ENCODE measurements at regions not wholly inside any gene's neighbourhood (a gene's known extent, or its start where the extent isn't known, plus 50 kb on each side); places are given as distances from the start of the nearest gene placed in this dataset.
A peak's percentile ranks its signal among the peaks of the same experiment; 100 is the strongest.

DNA sequence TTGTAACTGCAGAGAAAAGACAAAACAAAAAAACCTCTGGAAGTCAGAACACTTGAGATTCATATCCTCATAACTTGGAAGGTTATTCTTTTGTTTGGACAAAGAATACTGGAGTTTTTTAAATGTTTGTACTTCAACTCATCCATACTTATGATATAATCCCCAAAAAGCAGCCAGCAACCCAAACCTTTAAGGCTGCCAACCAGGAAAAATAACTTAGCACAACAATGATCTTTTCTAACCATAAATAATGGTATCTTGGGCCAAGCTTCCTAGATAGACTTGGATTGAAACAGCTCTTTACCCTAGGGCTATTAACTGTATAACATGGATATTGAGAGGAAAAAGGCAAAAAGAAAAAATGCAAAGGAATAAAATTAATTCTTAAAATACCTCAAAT is 335.1 kb downstream of the LTN1 start:
- peaks cover 6% of the 10 kb centered on the region for H3K9me3 Mint-ChIP-seq
- DNase-seq (no peak), ATAC-seq (ENCODE audit: low read depth) (no peak)
- H3K27ac Mint-ChIP-seq = no peak overlapping the region
- no peaks in the 10 kb centered on the region for H3K36me3 Mint-ChIP-seq
- H3K4me3 Mint-ChIP-seq = no peak overlapping the region
- H3K4me1 Mint-ChIP-seq = peaks cover 2% of the 10 kb centered on the region
- POLR2A ChIA-PET = no interaction called here
- peaks cover 2% of the 10 kb centered on the region for H3K27me3 Mint-ChIP-seq

DNA sequence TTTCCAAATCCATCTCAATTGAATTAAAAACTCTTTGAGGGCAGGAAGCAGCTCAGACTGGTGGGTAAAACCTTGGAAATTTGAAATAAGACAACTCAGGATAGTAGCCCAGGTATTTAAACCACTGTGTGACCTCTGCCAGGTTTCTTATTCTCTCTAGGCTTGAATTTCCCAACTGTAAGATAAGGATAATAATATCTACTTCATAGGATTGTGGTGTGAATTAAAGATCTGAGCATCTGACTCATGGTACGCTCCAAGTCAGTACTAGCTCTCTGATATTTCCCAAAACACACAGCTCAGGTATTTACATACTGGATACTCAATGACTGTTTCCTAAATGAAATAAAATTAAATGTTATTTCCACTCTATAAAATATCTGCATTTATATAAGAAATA is 337.2 kb downstream of the LTN1 start:
- Mint-ChIP-seq H3K4me1 (peaks cover 2% of the 10 kb centered on the region), H3K9me3 (peaks cover 5% of the 10 kb centered on the region), H3K27ac (no peak overlapping the region), H3K36me3 (no peaks in the 10 kb centered on the region), H3K27me3 (no peaks in the 10 kb centered on the region), H3K4me3 (no peak overlapping the region)
- ATAC-seq (ENCODE audit: low read depth) = no peak
- DNase-seq = no peak
- POLR2A ChIA-PET = no interaction called here

DNA sequence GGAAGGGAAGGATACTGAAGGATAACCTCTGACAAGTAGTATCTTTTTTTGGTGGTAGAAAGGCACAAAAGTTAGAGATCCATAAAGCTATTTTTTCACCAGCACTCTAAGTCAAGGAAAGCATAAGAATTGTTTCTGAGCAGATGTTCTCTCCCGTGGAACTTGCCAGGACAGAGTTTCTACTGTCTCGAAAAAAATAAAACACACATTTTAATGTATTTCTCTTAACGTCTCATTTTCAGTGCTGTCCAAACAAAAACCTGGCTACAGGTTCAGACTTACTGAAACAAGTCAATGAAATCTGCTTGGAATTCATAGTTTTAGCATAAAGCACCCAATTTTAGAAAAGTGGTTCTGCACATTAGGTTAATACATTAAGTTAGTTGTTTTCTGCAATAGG is 338.3 kb downstream of the LTN1 start:
- no peaks in the 10 kb centered on the region for H3K36me3 Mint-ChIP-seq
- ATAC-seq (ENCODE audit: low read depth) (no peak), DNase-seq (no peak)
- H3K27ac Mint-ChIP-seq = no peak overlapping the region
- H3K4me3 Mint-ChIP-seq = no peak overlapping the region
- peaks cover 2% of the 10 kb centered on the region for H3K4me1 Mint-ChIP-seq
- POLR2A ChIA-PET = no interaction called here
- no peaks in the 10 kb centered on the region for H3K27me3 Mint-ChIP-seq
- peaks cover 5% of the 10 kb centered on the region for H3K9me3 Mint-ChIP-seq

DNA sequence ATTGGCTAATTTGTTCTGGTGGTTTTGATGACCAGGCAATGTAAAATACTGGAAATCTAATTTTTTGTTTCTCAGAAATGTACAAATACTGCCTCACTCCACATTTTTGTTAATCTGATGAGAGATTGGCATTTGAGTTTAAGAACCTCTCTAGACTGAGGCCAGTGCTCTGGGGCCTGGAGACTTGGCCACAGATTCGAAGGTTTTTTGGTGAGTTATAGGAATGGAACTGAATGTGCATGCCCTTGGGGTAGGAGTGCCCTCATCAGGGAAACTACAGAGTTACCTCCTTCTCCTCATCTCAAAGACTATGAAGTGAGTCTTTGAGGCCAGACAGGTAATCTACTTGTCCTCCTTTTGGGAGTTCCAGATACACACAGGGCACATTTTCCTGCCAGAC is 347.9 kb downstream of the LTN1 start:
- POLR2A ChIA-PET = no interaction called here
- Mint-ChIP-seq H3K27me3 (no peaks in the 10 kb centered on the region), H3K36me3 (peaks cover 2% of the 10 kb centered on the region), H3K4me3 (no peak overlapping the region), H3K27ac (no peak overlapping the region), H3K4me1 (no peaks in the 10 kb centered on the region), H3K9me3 (peaks cover 1% of the 10 kb centered on the region)
- no peak for DNase-seq
- no peak for ATAC-seq (ENCODE audit: low read depth)

DNA sequence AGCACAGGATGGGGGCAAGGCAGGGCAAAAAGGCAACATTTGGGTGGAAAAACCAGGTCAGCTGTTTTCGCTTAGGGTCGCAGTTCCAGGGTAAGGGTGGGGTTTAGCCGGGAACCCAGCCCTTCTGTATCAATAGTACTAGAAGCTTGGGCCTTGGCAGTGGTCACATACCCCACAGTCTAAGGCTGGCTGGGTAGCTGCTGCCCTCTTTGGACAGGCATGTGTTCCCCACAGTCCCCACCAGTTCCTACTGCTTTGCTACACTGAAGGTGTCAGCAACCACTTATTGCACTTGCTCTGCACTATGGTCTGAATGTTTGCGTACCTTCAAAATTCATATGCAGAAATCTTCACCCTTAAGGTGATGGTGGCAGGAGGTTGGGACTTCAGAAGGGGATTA is 349.8 kb downstream of the LTN1 start:
- Mint-ChIP-seq H3K9me3 (peaks cover 3% of the 10 kb centered on the region), H3K27ac (no peak overlapping the region), H3K36me3 (peaks cover 4% of the 10 kb centered on the region), H3K4me1 (no peaks in the 10 kb centered on the region), H3K27me3 (no peaks in the 10 kb centered on the region), H3K4me3 (no peak overlapping the region)
- POLR2A ChIA-PET = no interaction called here
- DNase-seq (no peak), ATAC-seq (ENCODE audit: low read depth) (no peak)

DNA sequence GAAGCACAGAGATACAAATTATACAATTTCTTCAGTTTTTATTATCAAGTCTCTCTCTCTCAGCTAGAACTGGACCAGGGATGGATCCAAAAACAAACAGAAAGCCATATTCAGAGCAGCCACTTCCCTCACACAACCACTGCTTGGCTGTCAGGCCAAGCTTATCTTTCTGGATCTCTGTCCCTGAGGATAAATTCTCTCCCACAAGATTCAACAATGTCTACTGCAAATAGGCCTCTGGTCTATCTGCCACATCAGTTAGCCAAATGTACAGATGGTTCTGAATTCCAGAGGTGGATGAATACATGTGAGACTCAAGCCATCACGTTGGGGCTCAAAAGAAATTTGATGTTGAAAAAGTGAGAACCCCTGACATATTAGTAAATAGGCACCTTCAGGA is 350.9 kb downstream of the LTN1 start:
- POLR2A ChIA-PET = no interaction called here
- no peak overlapping the region for H3K4me3 Mint-ChIP-seq
- DNase-seq (no peak), ATAC-seq (ENCODE audit: low read depth) (no peak)
- H3K4me1 Mint-ChIP-seq = peaks cover 5% of the 10 kb centered on the region
- H3K9me3 Mint-ChIP-seq = peaks cover 3% of the 10 kb centered on the region
- no peak overlapping the region for H3K27ac Mint-ChIP-seq
- H3K27me3 Mint-ChIP-seq = no peaks in the 10 kb centered on the region
- H3K36me3 Mint-ChIP-seq = peaks cover 4% of the 10 kb centered on the region

DNA sequence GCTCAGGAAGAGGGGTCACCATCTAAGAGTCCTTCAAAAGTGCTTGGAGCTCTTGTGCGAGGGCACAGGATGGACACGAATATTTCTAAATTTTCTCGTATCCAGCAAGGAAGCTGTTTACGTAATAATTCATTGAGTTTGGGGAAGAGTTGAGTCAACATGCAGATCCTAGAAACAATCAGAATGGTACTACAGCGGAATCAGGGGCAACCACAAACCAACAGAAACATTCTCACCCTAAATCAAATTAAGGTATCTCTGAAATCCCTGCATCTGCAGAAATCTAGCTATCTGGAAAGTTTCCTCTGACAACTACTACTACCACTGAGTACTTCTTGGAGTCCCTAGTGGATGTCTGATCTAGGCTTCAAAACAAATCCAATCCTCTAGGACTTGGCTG is 352.4 kb downstream of the LTN1 start:
- no peak overlapping the region for H3K4me3 Mint-ChIP-seq
- DNase-seq (no peak), ATAC-seq (ENCODE audit: low read depth) (no peak)
- no peak overlapping the region for H3K27ac Mint-ChIP-seq
- peaks cover 6% of the 10 kb centered on the region for H3K9me3 Mint-ChIP-seq
- peaks cover 10% of the 10 kb centered on the region for H3K4me1 Mint-ChIP-seq
- POLR2A ChIA-PET = no interaction called here
- peaks cover 6% of the 10 kb centered on the region for H3K36me3 Mint-ChIP-seq
- H3K27me3 Mint-ChIP-seq = no peaks in the 10 kb centered on the region

DNA sequence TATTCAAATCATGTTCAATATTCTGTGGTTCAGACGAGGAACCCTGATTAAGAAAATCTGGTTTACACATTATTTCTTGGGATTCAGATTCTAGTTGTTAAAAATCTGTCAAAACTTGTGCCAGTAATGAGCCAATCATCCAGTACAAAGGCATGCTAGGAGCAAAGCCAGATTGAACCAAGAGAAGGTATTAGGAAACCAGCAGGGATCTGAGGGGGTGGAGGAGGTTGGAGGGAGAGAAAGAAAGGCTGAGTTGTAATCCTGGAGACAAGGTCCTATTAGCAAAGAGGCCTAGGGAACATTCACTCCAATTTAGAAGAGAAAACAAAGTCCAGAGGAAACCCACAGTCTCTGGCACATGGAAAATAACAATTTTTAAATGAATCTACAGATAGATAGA is 352.9 kb downstream of the LTN1 start:
- H3K4me1 Mint-ChIP-seq = peaks cover 10% of the 10 kb centered on the region
- ATAC-seq (ENCODE audit: low read depth) (no peak), DNase-seq (no peak)
- POLR2A ChIA-PET = no interaction called here
- H3K36me3 Mint-ChIP-seq = peaks cover 6% of the 10 kb centered on the region
- no peaks in the 10 kb centered on the region for H3K27me3 Mint-ChIP-seq
- peaks cover 6% of the 10 kb centered on the region for H3K9me3 Mint-ChIP-seq
- H3K27ac Mint-ChIP-seq = no peak overlapping the region
- H3K4me3 Mint-ChIP-seq = no peak overlapping the region

DNA sequence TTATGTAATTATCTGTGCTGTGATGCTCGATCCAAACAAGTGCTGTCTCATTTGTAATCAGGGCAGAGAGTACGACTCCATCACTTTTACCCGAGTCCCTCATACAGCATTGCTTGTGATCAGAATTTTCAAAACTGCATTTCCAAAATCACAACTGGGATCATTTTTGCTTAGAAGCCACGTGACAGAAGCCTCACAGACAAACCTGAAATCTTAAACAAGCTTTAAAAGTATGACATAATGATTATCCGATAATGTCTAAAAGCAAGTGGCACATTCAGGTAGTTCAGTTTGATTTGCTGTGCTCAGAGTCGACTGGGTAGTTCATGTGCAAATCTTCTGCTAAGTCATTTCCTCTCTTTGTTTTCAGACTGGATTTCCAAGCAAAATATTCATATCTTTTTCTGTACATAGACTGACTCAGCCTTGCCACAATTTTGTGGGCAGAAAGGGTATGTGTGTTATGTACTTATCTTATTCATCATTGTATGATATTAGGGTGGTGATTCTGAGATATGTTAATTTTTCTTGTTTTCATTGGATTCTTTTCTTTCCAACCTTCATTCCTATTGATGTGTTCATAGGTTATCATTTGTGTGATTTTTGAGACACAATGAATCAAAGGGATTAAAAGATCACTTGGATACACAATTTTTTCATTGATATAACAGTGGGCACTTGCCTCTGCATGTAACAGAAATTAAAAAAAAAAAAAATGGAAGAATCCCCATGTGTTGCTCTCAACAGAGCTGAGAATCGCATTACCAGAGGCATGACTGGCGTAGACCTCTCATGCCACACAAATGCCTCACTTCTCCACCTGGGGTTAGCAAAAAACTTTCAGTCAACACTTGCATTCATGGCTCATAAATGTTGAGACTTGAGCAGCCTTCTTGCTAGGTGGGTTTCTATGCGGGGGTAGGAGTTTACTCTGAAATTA is 355.7 kb downstream of the LTN1 start:
- peak overlapping the region; percentile 32 for H3K27ac Mint-ChIP-seq

DNA sequence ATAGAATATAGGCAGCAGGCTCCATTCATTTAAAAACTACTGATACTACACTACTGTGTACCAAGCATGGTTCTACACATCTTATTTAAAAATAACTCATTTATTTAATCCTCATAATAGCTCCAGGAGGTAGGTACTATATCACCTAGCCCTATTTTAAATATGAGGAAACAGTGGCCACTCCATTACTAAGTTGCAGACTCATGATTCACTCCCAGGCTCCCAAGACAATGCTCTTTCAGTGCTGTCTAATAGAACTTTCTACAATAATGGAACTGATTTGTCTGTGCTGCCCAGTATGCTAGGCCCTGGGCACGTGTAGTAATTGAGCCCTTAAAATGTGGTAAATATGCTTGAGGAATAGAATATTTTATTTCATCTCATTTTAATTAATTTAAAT is 357.1 kb downstream of the LTN1 start:
- Mint-ChIP-seq H3K9me3 (peaks cover 5% of the 10 kb centered on the region), H3K36me3 (peaks cover 5% of the 10 kb centered on the region), H3K4me3 (no peak overlapping the region), H3K4me1 (peaks cover 10% of the 10 kb centered on the region), H3K27me3 (no peaks in the 10 kb centered on the region), H3K27ac (no peak overlapping the region)
- POLR2A ChIA-PET = no interaction called here
- ATAC-seq (ENCODE audit: low read depth) (no peak), DNase-seq (no peak)

More for the DNA sequence above, 355.7 kb downstream of the LTN1 start:
- peak; percentile 47 for ATAC-seq (ENCODE audit: low read depth)
- no peak for DNase-seq
- Mint-ChIP-seq H3K4me3 (no peak overlapping the region), H3K36me3 (peaks cover 5% of the 10 kb centered on the region), H3K27me3 (no peaks in the 10 kb centered on the region), H3K4me1 (peaks cover 10% of the 10 kb centered on the region), H3K9me3 (peaks cover 5% of the 10 kb centered on the region)
- POLR2A ChIA-PET = no interaction called here

DNA sequence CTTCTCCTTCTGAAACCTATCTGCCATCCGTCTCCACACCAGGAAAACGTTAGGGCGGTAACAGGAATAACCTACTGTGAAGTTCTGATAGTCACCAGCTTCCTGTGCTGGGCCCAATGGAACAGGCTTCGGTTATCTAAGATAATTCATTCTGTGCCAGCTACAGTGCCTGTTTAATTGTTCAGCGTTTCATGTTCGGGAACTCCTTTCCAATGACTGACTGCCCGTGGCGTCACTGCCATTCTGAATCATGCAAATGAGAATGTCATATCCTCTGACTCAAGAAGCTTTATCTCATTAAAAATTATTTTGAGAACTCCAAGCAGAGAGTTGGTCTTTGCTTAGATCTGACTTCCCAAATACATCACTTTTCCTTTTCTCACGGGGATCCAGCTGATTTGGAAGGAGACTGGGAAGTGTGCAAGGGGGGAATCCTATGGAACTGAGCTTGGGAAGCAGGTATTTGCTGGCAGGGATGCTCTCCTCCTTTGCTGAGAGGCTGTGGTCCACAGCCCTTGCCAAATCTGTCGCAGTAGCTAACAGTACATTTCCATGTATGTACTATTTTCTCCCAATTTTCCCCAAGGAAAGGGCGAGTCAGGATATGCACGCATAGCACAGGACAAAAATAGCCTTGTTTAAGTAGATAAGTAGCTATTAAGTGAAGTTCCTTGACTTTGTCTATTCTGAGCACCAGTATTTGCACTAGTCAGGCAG is 358.7 kb downstream of the LTN1 start:
- POLR2A ChIA-PET = no interaction called here
- peaks cover 5% of the 10 kb centered on the region for H3K36me3 Mint-ChIP-seq
- no peak overlapping the region for H3K27ac Mint-ChIP-seq
- peaks cover 10% of the 10 kb centered on the region for H3K4me1 Mint-ChIP-seq
- no peaks in the 10 kb centered on the region for H3K27me3 Mint-ChIP-seq
- no peak for ATAC-seq (ENCODE audit: low read depth)
- no peak for DNase-seq
- no peak overlapping the region for H3K4me3 Mint-ChIP-seq
- peaks cover 5% of the 10 kb centered on the region for H3K9me3 Mint-ChIP-seq

DNA sequence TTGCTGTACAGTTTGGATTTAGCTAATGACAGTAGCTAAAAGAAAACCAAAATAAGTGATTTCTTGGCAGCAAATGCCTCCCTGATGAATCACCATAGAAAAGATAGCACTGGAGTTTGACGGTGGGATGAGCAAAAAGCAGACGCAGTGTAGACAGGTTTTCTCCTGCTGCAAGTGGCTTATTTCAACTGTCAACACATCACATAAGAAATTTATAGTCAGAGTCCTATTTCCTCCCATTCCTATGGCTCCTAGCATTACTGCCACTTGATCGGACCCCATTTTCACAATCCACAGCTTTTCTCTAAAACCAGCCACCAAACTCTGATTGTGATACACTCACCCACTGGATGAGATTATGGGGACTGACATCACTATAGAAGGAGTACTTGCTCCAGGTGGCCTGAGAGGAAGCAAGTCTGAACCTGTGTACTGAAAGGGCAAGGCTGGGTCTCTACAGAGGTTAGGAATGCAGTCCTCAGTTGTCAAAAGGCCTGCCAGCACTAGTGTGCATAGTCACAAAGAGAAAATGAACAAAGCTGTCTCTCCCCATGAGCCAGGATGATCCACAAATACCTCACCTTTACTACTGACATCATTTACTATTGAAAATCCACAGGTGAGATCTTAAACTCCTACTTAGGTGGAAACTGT is 359.8 kb downstream of the LTN1 start:
- Mint-ChIP-seq H3K27me3 (no peaks in the 10 kb centered on the region), H3K4me1 (peaks cover 11% of the 10 kb centered on the region), H3K9me3 (peaks cover 3% of the 10 kb centered on the region), H3K27ac (no peak overlapping the region), H3K4me3 (no peak overlapping the region), H3K36me3 (peaks cover 4% of the 10 kb centered on the region)
- POLR2A ChIA-PET = no interaction called here
- DNase-seq (no peak), ATAC-seq (ENCODE audit: low read depth) (no peak)

DNA sequence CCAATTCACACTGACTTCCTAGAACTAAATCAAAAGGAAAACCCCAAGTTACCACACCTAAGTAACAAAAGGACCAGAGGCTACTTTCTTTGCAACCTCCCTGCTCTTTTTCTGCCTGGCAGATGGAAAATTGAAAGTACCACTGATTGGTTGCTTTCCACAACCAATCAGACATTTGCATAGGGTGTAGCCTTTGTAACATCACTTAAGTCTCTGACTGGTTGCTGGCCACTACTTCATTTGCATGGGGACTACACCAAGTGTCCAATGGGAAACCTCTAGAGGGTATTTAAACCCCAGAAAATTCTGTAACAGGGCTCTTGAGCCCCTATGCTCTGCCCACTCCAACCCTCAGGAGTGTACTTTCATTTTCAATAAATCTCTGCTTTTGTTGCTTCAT is 365.0 kb downstream of the LTN1 start:
- no peak overlapping the region for H3K4me3 Mint-ChIP-seq
- H3K9me3 Mint-ChIP-seq = no peaks in the 10 kb centered on the region
- DNase-seq (no peak), ATAC-seq (ENCODE audit: low read depth) (no peak)
- H3K4me1 Mint-ChIP-seq = peaks cover 7% of the 10 kb centered on the region
- POLR2A ChIA-PET = no interaction called here
- H3K36me3 Mint-ChIP-seq = peaks cover 13% of the 10 kb centered on the region
- no peaks in the 10 kb centered on the region for H3K27me3 Mint-ChIP-seq
- no peak overlapping the region for H3K27ac Mint-ChIP-seq

DNA sequence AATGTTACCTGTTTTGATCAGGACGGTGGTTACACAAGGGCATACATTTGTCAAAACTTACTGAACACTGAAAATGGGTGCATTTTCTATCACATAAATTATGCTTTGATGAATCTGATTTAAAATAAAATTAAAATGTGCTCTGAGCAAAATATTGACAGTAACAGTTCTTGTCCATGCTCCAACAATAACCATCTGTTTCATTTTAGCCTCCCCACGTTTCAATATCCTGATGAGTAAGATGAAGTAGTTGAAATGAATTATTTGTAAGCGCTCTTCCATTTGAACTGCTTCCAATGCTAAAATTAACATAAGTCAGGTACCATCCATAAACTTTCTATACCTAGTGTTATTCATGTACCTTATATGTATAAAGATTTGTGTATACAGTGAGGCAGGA is 365.4 kb downstream of the LTN1 start:
- peaks cover 16% of the 10 kb centered on the region for H3K36me3 Mint-ChIP-seq
- H3K4me3 Mint-ChIP-seq = no peak overlapping the region
- no peaks in the 10 kb centered on the region for H3K27me3 Mint-ChIP-seq
- H3K27ac Mint-ChIP-seq = peak overlapping the region; percentile 33
- POLR2A ChIA-PET = no interaction called here
- ATAC-seq (ENCODE audit: low read depth) (no peak), DNase-seq (no peak)
- H3K4me1 Mint-ChIP-seq = peaks cover 7% of the 10 kb centered on the region
- H3K9me3 Mint-ChIP-seq = no peaks in the 10 kb centered on the region
